Raji (cell line): ENCODE measurements at regions not wholly inside any gene's neighbourhood (a gene's known extent, or its start where the extent isn't known, plus 50 kb on each side); places are given as distances from the start of the nearest gene placed in this dataset.

Experiments
- POLR2A ChIP-seq: IDR thresholded peaks from 2 replicates; pipeline ENCODE4 v1.6.1; 2011; ENCODE audit warnings: low read depth, low read length, control low read depth; ENCODE audit not compliant: insufficient read depth

- TF ChIP-seq POLR2A: no peak
These were observed 480.7 kb downstream of the RFPL4B start for GRCh38 chr6:112827793-112828192.

- no peak for TF ChIP-seq POLR2A
These were observed 483.9 kb downstream of the RFPL4B start for GRCh38 chr6:112831022-112831421.

GRCh38 chr6:112833581-112834131 lies 486.5 kb downstream of the RFPL4B start:
- TF ChIP-seq POLR2A: no peak

GRCh38 chr6:112835078-112835477 lies 487.9 kb downstream of the RFPL4B start:
- TF ChIP-seq POLR2A: no peak

- TF ChIP-seq POLR2A: no peak
These were observed 492.4 kb downstream of the RFPL4B start for GRCh38 chr6:112839525-112839961.

- TF ChIP-seq POLR2A: no peak
These were observed 494.6 kb downstream of the RFPL4B start for GRCh38 chr6:112841553-112842329.

GRCh38 chr6:112842330-112842685 lies 495.2 kb downstream of the RFPL4B start:
- no peak for TF ChIP-seq POLR2A

- TF ChIP-seq POLR2A: no peak
These were observed 499.6 kb downstream of the RFPL4B start for GRCh38 chr6:112846681-112847080.

- TF ChIP-seq POLR2A: no peak
These were observed 504.0 kb downstream of the RFPL4B start for GRCh38 chr6:112851146-112851545.

GRCh38 chr6:112853162-112853561 lies 506.0 kb downstream of the RFPL4B start:
- TF ChIP-seq POLR2A: no peak

GRCh38 chr6:112863753-112864152 lies 516.6 kb downstream of the RFPL4B start:
- TF ChIP-seq POLR2A: no peak

GRCh38 chr6:112865131-112865530 lies 518.0 kb downstream of the RFPL4B start:
- no peak for TF ChIP-seq POLR2A

GRCh38 chr6:112874881-112875280 lies 527.8 kb downstream of the RFPL4B start:
- no peak for TF ChIP-seq POLR2A

- TF ChIP-seq POLR2A: no peak
These were observed 530.3 kb downstream of the RFPL4B start for GRCh38 chr6:112877134-112878100.

- TF ChIP-seq POLR2A: peak; percentile 85
These were observed 532.8 kb downstream of the RFPL4B start for GRCh38 chr6:112879920-112880413.
